OCI-LY3 (cell line): ENCODE measurements at regions not wholly inside any gene's neighbourhood (a gene's known extent, or its start where the extent isn't known, plus 50 kb on each side); places are given as distances from the start of the nearest gene placed in this dataset.
"Not testable (repeated sequence)": the region's sequence is repeated elsewhere in the genome, so short reads cannot be mapped to it uniquely, and the experiment has no call there.

Experiments
- EZH2phosphoT487 ChIP-seq: fragments of 200-600 bp; shearing (Covaris generic); IDR thresholded peaks from 2 replicates; pipeline ENCODE4 v1.6.1; 2018; ENCODE audit warnings: antibody characterized with exemption, mixed run types, low read depth
- TF ChIP-seq, protein P1 (sequence below): fragments of 200-600, 300-600 bp; sonication (generic); IDR thresholded peaks from 2 replicates; pipeline ENCODE4 v1.5.1; 2014; ENCODE audit warnings: antibody characterized with exemption, low read length, low read depth

DNA sequence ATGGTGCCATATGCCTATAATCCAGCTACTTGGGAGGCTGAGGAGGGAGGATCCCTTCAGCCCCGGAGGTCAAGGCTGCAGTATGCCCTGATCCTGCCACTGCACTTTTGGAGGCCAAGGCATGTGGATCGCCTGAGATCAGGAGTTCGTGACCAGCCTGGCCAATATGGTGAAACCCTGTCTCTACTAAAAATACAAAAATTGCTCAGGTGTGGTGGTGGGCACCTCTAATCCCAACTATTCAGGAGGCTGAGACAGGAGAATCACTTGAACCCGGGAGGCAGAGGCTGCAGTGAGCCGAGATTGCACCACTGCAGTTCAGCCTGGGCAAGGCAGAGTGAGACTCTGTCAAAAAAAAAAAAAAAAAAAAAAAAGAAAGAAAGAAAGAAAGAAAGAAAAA, 390.5 kb downstream of the CNTNAP3B start:
- TF ChIP-seq, protein P1, sequence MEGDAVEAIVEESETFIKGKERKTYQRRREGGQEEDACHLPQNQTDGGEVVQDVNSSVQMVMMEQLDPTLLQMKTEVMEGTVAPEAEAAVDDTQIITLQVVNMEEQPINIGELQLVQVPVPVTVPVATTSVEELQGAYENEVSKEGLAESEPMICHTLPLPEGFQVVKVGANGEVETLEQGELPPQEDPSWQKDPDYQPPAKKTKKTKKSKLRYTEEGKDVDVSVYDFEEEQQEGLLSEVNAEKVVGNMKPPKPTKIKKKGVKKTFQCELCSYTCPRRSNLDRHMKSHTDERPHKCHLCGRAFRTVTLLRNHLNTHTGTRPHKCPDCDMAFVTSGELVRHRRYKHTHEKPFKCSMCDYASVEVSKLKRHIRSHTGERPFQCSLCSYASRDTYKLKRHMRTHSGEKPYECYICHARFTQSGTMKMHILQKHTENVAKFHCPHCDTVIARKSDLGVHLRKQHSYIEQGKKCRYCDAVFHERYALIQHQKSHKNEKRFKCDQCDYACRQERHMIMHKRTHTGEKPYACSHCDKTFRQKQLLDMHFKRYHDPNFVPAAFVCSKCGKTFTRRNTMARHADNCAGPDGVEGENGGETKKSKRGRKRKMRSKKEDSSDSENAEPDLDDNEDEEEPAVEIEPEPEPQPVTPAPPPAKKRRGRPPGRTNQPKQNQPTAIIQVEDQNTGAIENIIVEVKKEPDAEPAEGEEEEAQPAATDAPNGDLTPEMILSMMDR, result not testable (repeated sequence)
- TF ChIP-seq EZH2phosphoT487, result not testable (repeated sequence)
